Thoracic aorta (tissue), 2 donors: ENCODE measurements at regions not wholly inside any gene's neighbourhood (a gene's known extent, or its start where the extent isn't known, plus 50 kb on each side); places are given as distances from the start of the nearest gene placed in this dataset.

Experiments used
- ATAC-seq: fragments of 150-250 bp; one replicate; pipeline ENCODE4 v1.8.0; 2017; ENCODE audit warnings: low read depth; ENCODE audit not compliant: insufficient number of reproducible peaks, low FRiP score
- DNase-seq: peaks from one replicate; pipeline ENCODE4 v3.0.0-alpha.2; 2020; ENCODE audit warnings: low spot score
- H3K27ac ChIP-seq, 2 donors: fragments of 200-600 bp; sonication (generic); 1 replicate in 1 of 2; 2 replicates in 1 of 2; pipeline ENCODE4 v1.5.1; 2016; ENCODE audit warnings: mild to moderate bottlenecking in 2 of 2, moderate library complexity in 2 of 2
- H3K27me3 ChIP-seq: fragments of 200-600 bp; sonication (generic); replicated peaks from 2 replicates; pipeline ENCODE4 v1.6.0; 2016; ENCODE audit warnings: mild to moderate bottlenecking; ENCODE audit not compliant: insufficient read depth
- H3K36me3 ChIP-seq: fragments of 200-600 bp; sonication (generic); one replicate; pipeline ENCODE4 v1.5.1; 2016
- H3K4me1 ChIP-seq, 2 donors: fragments of 200-600 bp; sonication (generic); 1 replicate in 1 of 2; 2 replicates in 1 of 2; pipeline versions ENCODE4 v1.5.1 to v1.6.0; 2016; ENCODE audit warnings: low read depth in 2 of 2, mild to moderate bottlenecking in 1 of 2; ENCODE audit not compliant: control insufficient read depth in 1 of 2
- H3K4me3 ChIP-seq: fragments of 200-600 bp; sonication (generic); 2 replicates; pipeline ENCODE4 v1.5.1; 2016; ENCODE audit warnings: mild to moderate bottlenecking
- H3K9me3 ChIP-seq: fragments of 200-600 bp; sonication (generic); 2 replicates; pipeline ENCODE4 v1.5.1; 2016
- CTCF ChIP-seq: fragments of 200-600 bp; sonication (generic); IDR thresholded peaks from one replicate; pipeline ENCODE4 v1.5.1; 2019; ENCODE audit warnings: antibody characterized with exemption

DNA sequence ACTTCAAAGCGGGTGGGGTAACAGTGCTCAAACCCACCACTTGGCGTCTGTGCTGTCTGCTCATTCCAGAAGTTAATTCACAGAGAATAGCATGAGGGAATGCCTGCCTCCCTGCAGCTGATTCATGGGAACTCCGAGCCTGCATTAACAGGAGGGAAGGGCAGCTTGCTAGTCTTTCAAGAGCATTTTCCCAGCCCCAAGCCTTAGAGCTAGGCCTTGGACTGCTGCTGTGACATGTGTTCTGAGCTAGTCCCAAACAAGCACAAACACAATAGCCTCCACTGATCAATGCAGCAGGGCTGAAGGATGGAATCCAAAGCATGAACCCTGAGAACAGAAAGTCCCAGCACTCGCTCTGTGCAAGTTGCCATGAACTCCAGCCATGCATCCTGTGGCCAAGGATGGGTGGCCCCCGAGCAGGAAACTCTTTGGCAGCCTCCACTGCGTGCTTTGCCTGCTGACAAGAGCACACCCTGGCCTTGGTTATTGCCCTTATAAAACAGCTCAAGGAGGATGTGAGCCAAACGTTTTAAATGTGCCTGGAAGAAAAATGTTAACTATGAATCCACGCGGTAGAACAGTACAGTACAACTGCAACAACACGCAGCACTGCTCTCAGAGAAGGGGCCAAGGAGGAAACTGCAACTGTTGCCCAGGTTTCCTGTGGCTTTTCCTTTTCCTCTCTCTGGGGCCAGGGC is 653.1 kb upstream of the KLF4 start:
- DNase-seq (peak; percentile 50), ATAC-seq (peak; percentile 91)
- Histone ChIP-seq H3K4me3 (peak overlapping the region; percentile 42), H3K9me3 (no peaks in the 10 kb centered on the region), H3K27me3 (no peaks in the 10 kb centered on the region), H3K4me1 (peaks cover 18 to 26% of the 10 kb centered on the region in 2 donors), H3K27ac (peak overlapping the region; percentile 72 to 79), H3K36me3 (no peaks in the 10 kb centered on the region)
- TF ChIP-seq CTCF: peak; percentile 34

GRCh38 chr9:108142142-108142503 is 652.6 kb upstream of the KLF4 start:
- no peak for ATAC-seq
- H3K27ac ChIP-seq: peak overlapping the region; percentile 72 to 79

GRCh38 chr9:108139900-108140299 is 650.3 kb upstream of the KLF4 start:
- no peak for DNase-seq
- ATAC-seq: no peak
- no peak for TF ChIP-seq CTCF
- Histone ChIP-seq H3K27me3 (no peaks in the 10 kb centered on the region), H3K9me3 (peaks cover 3% of the 10 kb centered on the region), H3K36me3 (no peaks in the 10 kb centered on the region), H3K27ac (no peak overlapping the region), H3K4me1 (peaks cover 18 to 29% of the 10 kb centered on the region in 2 donors), H3K4me3 (no peak overlapping the region)

More at GRCh38 chr9:108142142-108142503, 652.6 kb upstream of the KLF4 start:
- DNase-seq: no peak
- Histone ChIP-seq H3K4me1 (peaks cover 18 to 26% of the 10 kb centered on the region in 2 donors), H3K4me3 (peak overlapping the region; percentile 19), H3K9me3 (no peaks in the 10 kb centered on the region), H3K36me3 (no peaks in the 10 kb centered on the region), H3K27me3 (no peaks in the 10 kb centered on the region)
- TF ChIP-seq CTCF: no peak

- no peaks in the 10 kb centered on the region for H3K36me3 ChIP-seq
- H3K27ac ChIP-seq: no peak overlapping the region
- ATAC-seq: no peak
- peaks cover 3% of the 10 kb centered on the region for H3K9me3 ChIP-seq
- TF ChIP-seq CTCF: no peak
- no peak for DNase-seq
- no peak overlapping the region for H3K4me3 ChIP-seq
- no peaks in the 10 kb centered on the region for H3K27me3 ChIP-seq
- peaks cover 17 to 26% of the 10 kb centered on the region in 2 donors for H3K4me1 ChIP-seq
Measured at GRCh38 chr9:108138516-108138915, 648.9 kb upstream of the KLF4 start.

DNA sequence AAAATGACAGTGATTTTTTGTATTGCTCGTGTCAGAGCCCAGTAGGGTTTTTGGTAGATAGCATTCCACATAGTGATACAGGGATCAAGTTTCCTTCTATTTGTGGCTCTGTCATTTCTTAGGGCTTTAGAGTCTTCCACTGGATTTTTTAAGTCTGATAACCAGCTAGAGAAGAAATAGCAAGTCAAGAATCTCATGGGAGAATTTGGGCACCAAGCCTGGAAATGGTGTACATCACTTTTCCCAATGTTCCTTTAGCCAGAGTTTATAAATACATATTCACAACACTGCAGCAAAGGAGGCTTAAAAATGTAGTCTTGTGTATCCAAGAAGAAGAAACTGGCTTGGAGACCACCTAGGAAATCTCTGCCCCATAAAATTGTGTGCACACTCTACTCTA is 647.1 kb upstream of the KLF4 start:
- no peak for TF ChIP-seq CTCF
- ATAC-seq (no peak), DNase-seq (no peak)
- peaks cover 3% of the 10 kb centered on the region for H3K9me3 ChIP-seq
- H3K27ac ChIP-seq: no peak overlapping the region
- no peaks in the 10 kb centered on the region for H3K27me3 ChIP-seq
- no peaks in the 10 kb centered on the region for H3K36me3 ChIP-seq
- H3K4me1 ChIP-seq: peaks cover 2 to 8% of the 10 kb centered on the region in 2 donors
- H3K4me3 ChIP-seq: no peak overlapping the region
